ENCODE measurements at regions not wholly inside any gene's neighbourhood (a gene's known extent, or its start where the extent isn't known, plus 50 kb on each side); places are given as distances from the start of the nearest gene placed in this dataset.
A peak's percentile ranks its signal among the peaks of the same experiment; 100 is the strongest.

DNA sequence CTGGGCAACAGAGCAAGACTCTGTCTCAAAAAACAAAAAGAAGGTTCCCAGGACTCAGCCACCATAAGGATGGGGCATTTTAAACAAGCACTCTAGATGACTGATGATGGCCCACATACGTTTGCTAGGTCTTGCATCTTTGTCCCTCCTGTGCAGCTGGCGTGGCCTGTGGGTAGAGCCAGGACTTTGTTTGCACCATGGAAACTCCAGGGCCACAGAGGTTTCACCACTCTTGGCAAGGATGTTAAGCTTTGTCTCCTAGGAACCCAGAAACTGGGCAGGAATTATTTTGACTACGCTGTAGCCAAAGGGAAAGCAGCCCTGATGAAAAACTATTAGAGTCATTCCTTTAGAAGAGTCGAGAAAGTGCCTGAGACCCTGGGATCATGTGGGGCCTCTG is 54.1 kb upstream of the CALM2 start:
- ChIA-PET POLR2A (no interaction called here), CTCF (interaction anchor here (0.6 kb wide), 2 partner anchors 41 to 90 kb away, joined by 3 to 4 read pairs; no protein-coding TSS in a partner anchor)

DNA sequence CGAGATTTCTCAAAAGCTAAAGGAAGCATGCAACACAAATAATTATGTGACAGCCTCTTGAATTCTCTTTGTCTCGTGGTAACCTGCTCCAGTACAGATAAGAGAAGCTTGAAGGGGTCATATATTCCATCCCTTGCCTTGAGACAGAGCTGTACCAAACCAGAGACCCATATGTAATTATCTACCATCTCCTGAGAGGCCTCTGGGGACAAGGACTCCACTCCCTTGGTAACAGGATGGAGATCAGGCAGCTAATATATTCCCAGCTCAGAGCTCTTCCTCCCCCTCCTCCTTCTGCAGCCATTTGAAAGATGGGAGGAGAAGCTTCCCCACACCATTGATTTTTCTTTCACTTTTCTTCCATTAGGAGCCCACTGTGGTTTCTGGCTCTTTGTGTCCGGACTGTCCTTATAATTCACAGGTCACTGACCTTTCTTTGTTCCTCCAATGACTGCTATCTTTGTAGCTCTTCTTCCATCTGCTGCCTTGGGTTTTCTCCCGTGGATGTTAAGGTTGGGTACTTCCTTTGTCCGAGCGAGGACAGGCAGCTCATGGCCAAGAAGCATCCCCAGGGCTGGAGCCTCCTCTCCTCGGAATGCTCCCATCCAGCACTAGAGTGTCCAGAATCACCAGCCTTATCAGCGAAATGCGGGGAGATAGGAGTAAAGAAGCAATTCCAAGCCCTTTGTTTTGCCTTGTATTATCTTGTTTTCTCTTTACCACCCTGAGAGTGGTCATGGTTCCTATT is 51.4 kb upstream of the CALM2 start:
- ChIA-PET POLR2A (interaction anchor here (0.7 kb wide), 1 partner anchor 245 kb away, joined by 3 read pairs; no protein-coding TSS in a partner anchor), CTCF (interaction anchor here (0.6 kb wide), 1 partner anchor 19 kb away, joined by 5 read pairs; no protein-coding TSS in a partner anchor)
- no peak overlapping the region for H3K4me3 ChIP-seq (ENCODE audit: low read depth in 2 of 2, low read length in 2 of 2)
- BruUV-seq (replicated peaks) = no TSS peak
- TF ChIP-seq TCF7L2 (IDR thresholded peaks at IDR 0.05; ENCODE audit: low read depth, low read length) = no peak
- TF ChIP-seq, protein P1, sequence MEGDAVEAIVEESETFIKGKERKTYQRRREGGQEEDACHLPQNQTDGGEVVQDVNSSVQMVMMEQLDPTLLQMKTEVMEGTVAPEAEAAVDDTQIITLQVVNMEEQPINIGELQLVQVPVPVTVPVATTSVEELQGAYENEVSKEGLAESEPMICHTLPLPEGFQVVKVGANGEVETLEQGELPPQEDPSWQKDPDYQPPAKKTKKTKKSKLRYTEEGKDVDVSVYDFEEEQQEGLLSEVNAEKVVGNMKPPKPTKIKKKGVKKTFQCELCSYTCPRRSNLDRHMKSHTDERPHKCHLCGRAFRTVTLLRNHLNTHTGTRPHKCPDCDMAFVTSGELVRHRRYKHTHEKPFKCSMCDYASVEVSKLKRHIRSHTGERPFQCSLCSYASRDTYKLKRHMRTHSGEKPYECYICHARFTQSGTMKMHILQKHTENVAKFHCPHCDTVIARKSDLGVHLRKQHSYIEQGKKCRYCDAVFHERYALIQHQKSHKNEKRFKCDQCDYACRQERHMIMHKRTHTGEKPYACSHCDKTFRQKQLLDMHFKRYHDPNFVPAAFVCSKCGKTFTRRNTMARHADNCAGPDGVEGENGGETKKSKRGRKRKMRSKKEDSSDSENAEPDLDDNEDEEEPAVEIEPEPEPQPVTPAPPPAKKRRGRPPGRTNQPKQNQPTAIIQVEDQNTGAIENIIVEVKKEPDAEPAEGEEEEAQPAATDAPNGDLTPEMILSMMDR (IDR thresholded peaks at IDR 0.05) = no peak
- TF ChIP-seq, protein P2, sequence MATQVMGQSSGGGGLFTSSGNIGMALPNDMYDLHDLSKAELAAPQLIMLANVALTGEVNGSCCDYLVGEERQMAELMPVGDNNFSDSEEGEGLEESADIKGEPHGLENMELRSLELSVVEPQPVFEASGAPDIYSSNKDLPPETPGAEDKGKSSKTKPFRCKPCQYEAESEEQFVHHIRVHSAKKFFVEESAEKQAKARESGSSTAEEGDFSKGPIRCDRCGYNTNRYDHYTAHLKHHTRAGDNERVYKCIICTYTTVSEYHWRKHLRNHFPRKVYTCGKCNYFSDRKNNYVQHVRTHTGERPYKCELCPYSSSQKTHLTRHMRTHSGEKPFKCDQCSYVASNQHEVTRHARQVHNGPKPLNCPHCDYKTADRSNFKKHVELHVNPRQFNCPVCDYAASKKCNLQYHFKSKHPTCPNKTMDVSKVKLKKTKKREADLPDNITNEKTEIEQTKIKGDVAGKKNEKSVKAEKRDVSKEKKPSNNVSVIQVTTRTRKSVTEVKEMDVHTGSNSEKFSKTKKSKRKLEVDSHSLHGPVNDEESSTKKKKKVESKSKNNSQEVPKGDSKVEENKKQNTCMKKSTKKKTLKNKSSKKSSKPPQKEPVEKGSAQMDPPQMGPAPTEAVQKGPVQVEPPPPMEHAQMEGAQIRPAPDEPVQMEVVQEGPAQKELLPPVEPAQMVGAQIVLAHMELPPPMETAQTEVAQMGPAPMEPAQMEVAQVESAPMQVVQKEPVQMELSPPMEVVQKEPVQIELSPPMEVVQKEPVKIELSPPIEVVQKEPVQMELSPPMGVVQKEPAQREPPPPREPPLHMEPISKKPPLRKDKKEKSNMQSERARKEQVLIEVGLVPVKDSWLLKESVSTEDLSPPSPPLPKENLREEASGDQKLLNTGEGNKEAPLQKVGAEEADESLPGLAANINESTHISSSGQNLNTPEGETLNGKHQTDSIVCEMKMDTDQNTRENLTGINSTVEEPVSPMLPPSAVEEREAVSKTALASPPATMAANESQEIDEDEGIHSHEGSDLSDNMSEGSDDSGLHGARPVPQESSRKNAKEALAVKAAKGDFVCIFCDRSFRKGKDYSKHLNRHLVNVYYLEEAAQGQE (IDR thresholded peaks at IDR 0.05; ENCODE audit: insufficient read depth in 1 of 2, low read depth in 2 of 2, low read length in 1 of 2) = no peak
- TF ChIP-seq POLR2AphosphoS5 (IDR thresholded peaks at IDR 0.05; ENCODE audit: low read depth, low read length) = no peak
- TF ChIP-seq SIN3A (IDR thresholded peaks at IDR 0.05; ENCODE audit: borderline replicate concordance, insufficient read depth, low read depth, low read length) = no peak
- in situ Hi-C loops (cut with HindIII; ENCODE audit: low pct_unique_long_range_greater_than_20kb, low sequenced_read_pairs) (no loop called here), intact Hi-C loops (cut with micrococcal nuclease; ENCODE audit: unreplicated experiment) (no loop called here)
- no peaks in the 10 kb centered on the region for H3K9me3 ChIP-seq (ENCODE audit: control insufficient read depth, insufficient read depth, low read depth, low read length)
- peak overlapping the region; percentile 80 for H3K27ac ChIP-seq (ENCODE audit: low read length)
- DNase-seq (ENCODE audit: low read depth, low spot score) = no peak
- peaks cover 45% of the 10 kb centered on the region for H3K4me1 ChIP-seq (ENCODE audit: control insufficient read depth, insufficient read depth, low read length)
- no peaks in the 10 kb centered on the region for H3K36me3 ChIP-seq (ENCODE audit: control insufficient read depth, insufficient read depth, low read length)
- no peak for ATAC-seq
- H3K27me3 ChIP-seq (ENCODE audit: control insufficient read depth, insufficient read depth, low read length) = no peaks in the 10 kb centered on the region

More for the DNA sequence above, 54.1 kb upstream of the CALM2 start:
- TF ChIP-seq TCF7L2 (IDR thresholded peaks at IDR 0.05; ENCODE audit: low read depth, low read length) = no peak
- TF ChIP-seq POLR2AphosphoS5 (IDR thresholded peaks at IDR 0.05; ENCODE audit: low read depth, low read length) = no peak
- TF ChIP-seq, protein P1 (IDR thresholded peaks at IDR 0.05) = no peak
- TF ChIP-seq, protein P2 (IDR thresholded peaks at IDR 0.05; ENCODE audit: insufficient read depth in 1 of 2, low read depth in 2 of 2, low read length in 1 of 2) = no peak
- TF ChIP-seq SIN3A (IDR thresholded peaks at IDR 0.05; ENCODE audit: borderline replicate concordance, insufficient read depth, low read depth, low read length) = no peak
- H3K27me3 ChIP-seq (ENCODE audit: control insufficient read depth, insufficient read depth, low read length) = no peaks in the 10 kb centered on the region
- H3K36me3 ChIP-seq (ENCODE audit: control insufficient read depth, insufficient read depth, low read length) = no peaks in the 10 kb centered on the region
- in situ Hi-C loops (cut with HindIII; ENCODE audit: low pct_unique_long_range_greater_than_20kb, low sequenced_read_pairs) (no loop called here), intact Hi-C loops (cut with micrococcal nuclease; ENCODE audit: unreplicated experiment) (no loop called here)
- no peak overlapping the region for H3K4me3 ChIP-seq (ENCODE audit: low read depth in 2 of 2, low read length in 2 of 2)
- H3K27ac ChIP-seq (ENCODE audit: low read length) = no peak overlapping the region; the same call in 1 of the 2 replicates
- no peak for DNase-seq (ENCODE audit: low read depth, low spot score)
- H3K4me1 ChIP-seq (ENCODE audit: control insufficient read depth, insufficient read depth, low read length) = peaks cover 28% of the 10 kb centered on the region
- H3K9me3 ChIP-seq (ENCODE audit: control insufficient read depth, insufficient read depth, low read depth, low read length) = no peaks in the 10 kb centered on the region
- no TSS peak for BruUV-seq (replicated peaks)
- no peak for ATAC-seq

Data from Panc1 (cell line).